ENCODE measurements at regions not wholly inside any gene's neighbourhood (a gene's known extent, or its start where the extent isn't known, plus 50 kb on each side); places are given as distances from the start of the nearest gene placed in this dataset.

DNA sequence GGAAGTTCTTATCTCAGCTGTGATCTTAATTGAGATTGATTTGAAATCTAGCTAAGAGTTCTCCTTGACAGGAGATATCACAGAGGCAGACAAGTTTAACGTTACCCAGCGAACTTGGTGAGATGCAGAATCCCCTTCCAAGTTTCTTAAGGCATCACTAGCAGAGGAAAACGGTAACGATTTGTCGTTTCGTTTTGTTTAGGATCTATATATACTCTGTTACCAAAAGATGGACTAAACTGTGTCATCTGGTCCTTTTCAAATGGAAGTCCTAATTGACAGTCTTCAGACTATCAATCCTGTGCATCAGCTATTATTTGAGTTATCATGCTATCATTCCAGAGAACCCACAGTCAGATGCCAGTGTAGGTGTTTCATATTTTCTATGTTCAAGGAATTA lies 316.7 kb upstream of the SORCS1 start:
- no peak for TF ChIP-seq POLR2A (IDR thresholded peaks at IDR 0.05)
- TF ChIP-seq, protein P1, sequence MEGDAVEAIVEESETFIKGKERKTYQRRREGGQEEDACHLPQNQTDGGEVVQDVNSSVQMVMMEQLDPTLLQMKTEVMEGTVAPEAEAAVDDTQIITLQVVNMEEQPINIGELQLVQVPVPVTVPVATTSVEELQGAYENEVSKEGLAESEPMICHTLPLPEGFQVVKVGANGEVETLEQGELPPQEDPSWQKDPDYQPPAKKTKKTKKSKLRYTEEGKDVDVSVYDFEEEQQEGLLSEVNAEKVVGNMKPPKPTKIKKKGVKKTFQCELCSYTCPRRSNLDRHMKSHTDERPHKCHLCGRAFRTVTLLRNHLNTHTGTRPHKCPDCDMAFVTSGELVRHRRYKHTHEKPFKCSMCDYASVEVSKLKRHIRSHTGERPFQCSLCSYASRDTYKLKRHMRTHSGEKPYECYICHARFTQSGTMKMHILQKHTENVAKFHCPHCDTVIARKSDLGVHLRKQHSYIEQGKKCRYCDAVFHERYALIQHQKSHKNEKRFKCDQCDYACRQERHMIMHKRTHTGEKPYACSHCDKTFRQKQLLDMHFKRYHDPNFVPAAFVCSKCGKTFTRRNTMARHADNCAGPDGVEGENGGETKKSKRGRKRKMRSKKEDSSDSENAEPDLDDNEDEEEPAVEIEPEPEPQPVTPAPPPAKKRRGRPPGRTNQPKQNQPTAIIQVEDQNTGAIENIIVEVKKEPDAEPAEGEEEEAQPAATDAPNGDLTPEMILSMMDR (IDR thresholded peaks at IDR 0.05), result no peak
- TF ChIP-seq EP300 (IDR thresholded peaks at IDR 0.05), result no peak

All from upper lobe of left lung (tissue), 4 donors.